GM18907 (cell line): ENCODE measurements at regions not wholly inside any gene's neighbourhood (a gene's known extent, or its start where the extent isn't known, plus 50 kb on each side); places are given as distances from the start of the nearest gene placed in this dataset.

Source experiments
- ATAC-seq: cut with Tn5 transposase; IDR thresholded peaks from one replicate; pipeline ENCODE4 v1.9.1; 2021; ENCODE audit warnings: mild to moderate bottlenecking, moderate library complexity; ENCODE audit not compliant: unreplicated experiment

DNA sequence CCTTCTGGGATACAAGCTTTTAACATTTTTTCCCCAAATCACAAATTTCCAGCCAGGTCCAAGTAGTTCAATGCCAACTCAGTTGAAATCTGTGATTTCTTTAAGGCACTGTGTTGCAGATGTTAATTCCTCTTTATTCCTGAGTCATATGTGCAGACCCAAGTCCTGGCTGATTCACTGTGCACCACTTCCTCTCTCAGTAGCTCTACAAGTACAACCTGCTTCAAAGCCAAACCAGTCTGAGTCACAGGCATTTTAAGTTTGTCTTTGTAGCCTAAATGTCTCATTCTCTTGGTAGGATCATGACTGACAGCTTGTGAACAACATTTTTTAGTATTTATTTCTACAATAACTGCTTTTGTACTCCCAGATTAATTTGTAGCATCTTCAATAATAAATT, 165.6 kb upstream of the S100G start:
- no peak for ATAC-seq

- no peak for ATAC-seq
These were observed 162.2 kb upstream of the S100G start for GRCh38 chrX:16487620-16488385.

DNA sequence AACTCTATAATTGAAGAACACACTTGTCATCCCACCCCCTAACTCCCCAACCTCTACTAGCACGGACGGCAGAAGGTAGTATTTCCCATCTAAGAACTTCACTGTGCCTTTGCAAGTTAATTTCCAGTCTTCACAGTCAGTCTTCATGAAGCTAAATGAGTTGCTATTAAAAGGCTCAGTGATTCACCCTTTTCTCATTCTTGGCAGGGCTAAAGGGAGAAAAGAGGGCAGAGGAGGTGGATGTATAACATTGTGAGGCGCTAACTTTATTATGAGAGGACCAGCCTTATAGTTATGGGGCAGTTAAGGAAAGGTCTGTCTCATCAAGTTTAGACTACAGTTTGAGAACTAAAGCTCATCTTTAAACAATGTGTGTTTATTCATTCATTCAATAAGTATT, 161.0 kb upstream of the S100G start:
- ATAC-seq: no peak

DNA sequence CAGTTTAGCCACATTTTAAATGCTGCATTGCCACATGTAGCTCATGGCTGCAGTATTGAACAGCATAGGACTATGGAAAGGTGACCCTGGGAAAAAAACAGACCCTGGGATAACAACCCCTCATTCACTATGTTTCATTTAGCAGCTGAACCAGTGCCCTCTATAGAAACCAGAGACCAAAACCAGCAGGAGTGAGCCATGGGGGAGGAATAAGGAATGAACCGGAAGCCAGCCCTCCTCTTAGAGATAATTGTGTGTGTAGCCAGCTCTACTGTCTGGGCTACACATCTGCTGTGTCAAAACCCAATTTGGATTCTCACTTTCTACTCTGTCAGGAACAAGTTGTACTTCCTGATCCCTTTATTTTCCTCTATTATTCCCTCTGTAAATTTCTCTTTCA, 158.5 kb upstream of the S100G start:
- no peak for ATAC-seq

GRCh38 chrX:16496175-16496574, 153.8 kb upstream of the S100G start:
- ATAC-seq: no peak

GRCh38 chrX:16511796-16512776, 137.9 kb upstream of the S100G start:
- no peak for ATAC-seq

GRCh38 chrX:16516232-16516876, 133.6 kb upstream of the S100G start:
- ATAC-seq: no peak

DNA sequence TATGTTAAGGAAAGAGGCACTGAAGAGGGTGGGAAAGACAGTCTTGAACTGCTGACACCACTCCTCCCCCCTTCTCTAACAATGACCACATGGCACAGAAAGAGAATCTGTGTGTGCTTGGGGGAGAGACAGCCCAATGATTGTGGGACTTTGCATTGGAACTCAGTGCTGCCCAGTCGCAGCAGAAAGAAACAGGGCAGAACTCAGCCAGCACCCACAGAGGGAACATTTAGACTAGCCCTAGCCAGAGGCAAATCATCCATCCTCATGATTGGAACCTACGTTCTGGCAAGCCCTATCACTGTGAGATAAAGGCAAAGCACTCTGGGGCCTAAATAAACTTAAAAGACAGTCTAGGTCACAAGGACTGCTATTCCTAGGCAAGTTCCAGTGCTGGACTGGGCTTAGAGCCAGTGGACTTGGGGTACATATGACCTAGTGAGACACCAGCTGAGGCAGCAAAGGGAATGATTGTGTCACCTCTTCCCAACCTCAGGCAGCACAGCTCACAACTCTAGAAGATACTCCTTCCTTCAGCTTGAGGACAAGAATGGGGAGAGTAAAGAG, 132.8 kb upstream of the S100G start:
- ATAC-seq: no peak

- ATAC-seq: no peak
These were observed 131.8 kb upstream of the S100G start for GRCh38 chrX:16518131-16518530.

DNA sequence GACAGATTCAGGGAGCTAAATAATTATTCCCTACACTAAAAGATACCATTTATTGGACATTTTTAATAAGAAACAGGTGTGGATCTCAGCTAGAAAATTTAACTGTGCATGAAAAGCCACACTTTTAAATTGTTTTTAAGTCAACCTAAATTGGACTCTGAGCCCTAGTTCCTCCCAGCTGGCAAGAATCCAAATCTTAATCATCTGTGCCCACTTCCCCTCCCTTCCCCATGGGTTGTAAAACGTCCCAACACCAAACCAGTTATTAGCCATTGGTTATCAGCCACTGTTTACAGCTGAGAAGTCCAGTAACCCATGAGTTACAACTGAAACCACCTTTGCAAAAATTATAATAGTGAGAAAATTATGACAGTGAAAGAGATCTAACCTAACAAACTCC, 125.6 kb upstream of the S100G start:
- ATAC-seq: no peak

DNA sequence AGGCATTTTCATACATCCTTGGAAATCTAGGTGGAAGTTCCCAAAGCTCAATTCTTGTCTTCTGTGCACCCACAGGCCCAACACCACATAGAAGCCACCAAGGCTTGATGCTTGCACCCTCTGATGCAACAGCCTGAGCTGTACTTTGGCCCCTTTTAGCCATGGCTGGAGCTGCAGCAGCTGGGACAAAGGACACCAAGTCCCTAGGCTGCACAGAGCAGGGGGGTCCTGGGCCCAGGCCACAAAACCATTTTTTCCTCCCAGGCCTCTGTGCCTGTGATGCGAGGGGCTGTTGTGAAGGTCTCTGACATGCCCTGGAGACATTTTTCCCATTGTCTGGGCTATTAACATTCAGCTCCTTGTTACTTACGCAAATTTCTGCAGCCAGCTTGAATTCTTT, 124.0 kb upstream of the S100G start:
- ATAC-seq: no peak

GRCh38 chrX:16528620-16529019, 121.3 kb upstream of the S100G start:
- no peak for ATAC-seq
